Left lung (tissue), 4 donors: ENCODE measurements at regions not wholly inside any gene's neighbourhood (a gene's known extent, or its start where the extent isn't known, plus 50 kb on each side); places are given as distances from the start of the nearest gene placed in this dataset.
"Not testable (repeated sequence)": the region's sequence is repeated elsewhere in the genome, so short reads cannot be mapped to it uniquely, and the experiment has no call there.

ENCODE experiments used
- ATAC-seq: fragments of 200-7000 bp; cut with Tn5 transposase; one replicate; pipeline ENCODE4 v1.9.1; 2020; ENCODE audit warnings: moderate library complexity
- DNase-seq, 4 donors: peaks; one replicate each; pipeline ENCODE4 v3.0.0-alpha.2; 2013 to 2020
- H3K27ac ChIP-seq, 2 donors: fragments of 200-600 bp; sonication (generic) in 1 of 2; one replicate each; pipeline versions ENCODE4 v1.5.0 to v1.8.0; 2020 to 2021
- H3K27me3 ChIP-seq, 2 donors: fragments of 200-600 bp; sonication (generic) in 1 of 2; one replicate each; pipeline versions ENCODE4 v1.5.0 to v1.8.0; 2020 to 2021
- H3K36me3 ChIP-seq, 2 donors: fragments of 200-600 bp; sonication (generic) in 1 of 2; one replicate each; pipeline versions ENCODE4 v1.5.0 to v1.8.0; 2020 to 2021
- H3K4me1 ChIP-seq, 2 donors: fragments of 200-600 bp; one replicate each; pipeline ENCODE4 v1.8.0; 2021
- H3K4me3 ChIP-seq, 2 donors: fragments of 200-600 bp; sonication (generic) in 1 of 2; one replicate each; pipeline versions ENCODE4 v1.5.0 to v1.8.0; 2020 to 2021; ENCODE audit warnings: mild to moderate bottlenecking in 1 of 2
- H3K9me3 ChIP-seq, 2 donors: fragments of 200-600 bp; sonication (generic) in 1 of 2; one replicate each; pipeline versions ENCODE4 v1.5.0 to v1.8.0; 2020 to 2021
- CTCF ChIP-seq, 2 donors: fragments of 200-600 bp; sonication (generic) in 1 of 2; IDR thresholded peaks; one replicate each; pipeline versions ENCODE4 v1.5.0 to v1.8.0; 2021; ENCODE audit warnings: antibody characterized with exemption in 2 of 2
- intact Hi-C, 2 donors: fragments of 100-400 bp; cut with DNase I; formaldehyde crosslinking; loops; one replicate each; pipeline versions ENCODE4 v1.11.2 to v1.14.2; 2022
- donor health status: DM: no; HTN: yes; CAD: no.
- donor health status: DM: no; HTN: no; CAD: no.

- H3K36me3 ChIP-seq = no peaks in the 10 kb centered on the region
- intact Hi-C loops = no loop called here
- no peak for TF ChIP-seq CTCF (IDR thresholded peaks at IDR 0.05)
- DNase-seq = no peak
- H3K4me1 ChIP-seq = no peaks in the 10 kb centered on the region
- H3K9me3 ChIP-seq = peaks cover 0 to 2% of the 10 kb centered on the region in 2 donors
- H3K27me3 ChIP-seq = no peaks in the 10 kb centered on the region
- ATAC-seq = no peak
- no peak overlapping the region for H3K4me3 ChIP-seq
- H3K27ac ChIP-seq = no peak overlapping the region
Observed at GRCh38 chr17:27087935-27088766, 205.8 kb upstream of the WSB1 start.

- DNase-seq = no peak
- Histone ChIP-seq H3K9me3 (no peaks in the 10 kb centered on the region), H3K36me3 (no peaks in the 10 kb centered on the region), H3K4me3 (no peak overlapping the region), H3K27me3 (no peaks in the 10 kb centered on the region), H3K4me1 (no peaks in the 10 kb centered on the region), H3K27ac (no peak overlapping the region)
- TF ChIP-seq CTCF (IDR thresholded peaks at IDR 0.05) = no peak
- intact Hi-C loops = no loop called here
- no peak for ATAC-seq
Observed at GRCh38 chr17:27088767-27089078, 205.2 kb upstream of the WSB1 start.

GRCh38 chr17:27089079-27089928 lies 204.6 kb upstream of the WSB1 start:
- H3K9me3 ChIP-seq, DNase-seq, H3K4me1 ChIP-seq, H3K36me3 ChIP-seq, ATAC-seq, intact Hi-C loops, H3K4me3 ChIP-seq, H3K27me3 ChIP-seq, H3K27ac ChIP-seq: not testable (repeated sequence)

- H3K4me1 ChIP-seq = no peaks in the 10 kb centered on the region
- H3K36me3 ChIP-seq = no peaks in the 10 kb centered on the region
- H3K27ac ChIP-seq = no peak overlapping the region
- no peak overlapping the region for H3K4me3 ChIP-seq
- TF ChIP-seq CTCF (IDR thresholded peaks at IDR 0.05) = no peak
- no peaks in the 10 kb centered on the region for H3K27me3 ChIP-seq
- no peak for DNase-seq
- H3K9me3 ChIP-seq = no peaks in the 10 kb centered on the region
- no peak for ATAC-seq
- intact Hi-C loops = no loop called here
Observed at GRCh38 chr17:27089929-27090247, 204.0 kb upstream of the WSB1 start.

GRCh38 chr17:27090450-27091042 lies 203.4 kb upstream of the WSB1 start:
- H3K9me3 ChIP-seq, ATAC-seq, intact Hi-C loops: not testable (repeated sequence)

GRCh38 chr17:27091043-27091497 lies 202.8 kb upstream of the WSB1 start:
- intact Hi-C loops = no loop called here
- Histone ChIP-seq H3K27me3 (no peaks in the 10 kb centered on the region), H3K9me3 (no peaks in the 10 kb centered on the region), H3K27ac (no peak overlapping the region), H3K4me1 (no peaks in the 10 kb centered on the region), H3K4me3 (no peak overlapping the region), H3K36me3 (no peaks in the 10 kb centered on the region)
- no peak for TF ChIP-seq CTCF (IDR thresholded peaks at IDR 0.05)
- DNase-seq (no peak), ATAC-seq (no peak)

More at GRCh38 chr17:27090450-27091042, 203.4 kb upstream of the WSB1 start:
- not testable (repeated sequence) for H3K36me3 ChIP-seq, DNase-seq, H3K4me1 ChIP-seq, H3K27ac ChIP-seq, H3K4me3 ChIP-seq, H3K27me3 ChIP-seq

- H3K9me3 ChIP-seq, H3K4me3 ChIP-seq, intact Hi-C loops, H3K27me3 ChIP-seq, ATAC-seq, DNase-seq, H3K27ac ChIP-seq, H3K4me1 ChIP-seq, H3K36me3 ChIP-seq: not testable (repeated sequence)
Observed at GRCh38 chr17:27094179-27094578, 199.7 kb upstream of the WSB1 start.

GRCh38 chr17:27095821-27096220 lies 198.1 kb upstream of the WSB1 start:
- ATAC-seq, H3K36me3 ChIP-seq, H3K4me3 ChIP-seq, intact Hi-C loops, H3K27ac ChIP-seq, DNase-seq, H3K9me3 ChIP-seq, H3K4me1 ChIP-seq, H3K27me3 ChIP-seq: not testable (repeated sequence)

GRCh38 chr17:27099266-27099665 lies 194.6 kb upstream of the WSB1 start:
- intact Hi-C loops, H3K27ac ChIP-seq, H3K9me3 ChIP-seq, H3K4me1 ChIP-seq, DNase-seq, H3K27me3 ChIP-seq, ATAC-seq, H3K4me3 ChIP-seq, H3K36me3 ChIP-seq: not testable (repeated sequence)
